Heart left ventricle (tissue), 13 donors: ENCODE measurements at regions not wholly inside any gene's neighbourhood (a gene's known extent, or its start where the extent isn't known, plus 50 kb on each side); places are given as distances from the start of the nearest gene placed in this dataset.

Experiments used
- CTCF ChIP-seq, 12 donors: fragments of 200-600 bp; sonication (generic) in 4 of 12; IDR thresholded peaks; one replicate each; pipeline versions ENCODE4 v1.5.0 to v1.8.0; 2018 to 2022; ENCODE audit warnings: antibody characterized with exemption in 12 of 12, mild to moderate bottlenecking in 5 of 12
- POLR2A ChIP-seq, 2 donors: fragments of 450-650 bp; IDR thresholded peaks; one replicate each; pipeline ENCODE4 v1.6.1; 2017; ENCODE audit warnings: antibody characterized with exemption in 2 of 2, mild to moderate bottlenecking in 2 of 2, moderate library complexity in 2 of 2
- donor health status: ischemic (EF 13 %, LVEDD 7.1; RV severe dilation, severe dysfunction).
- donor health status: DM: no; HTN: yes; CAD: no.
- donor health status: DM: no; HTN: no; CAD: no.
- donor health status: ischemic (EF 25% LVEDD 6.9; RV normal size, moderate dysfunction).
- donor health status: ischemic (EF 25% LVEDD 5.7; RV mildly dilated, moderate dysfunction).
- donor health status: ischemic (EF 35%, LVEDD 5.7; RV mildly dilated, moderate dysfunction).
- donor health status: nonischemic (EF 11% LVEDD 7.7; RV severe dilation, severe dysfunction).
- donor health status: DM: yes; HTN: yes; CAD: no.
- donor health status: PGD.
- donor health status: ischemic (EF 29% LVEDD 5.4; RV normal size, mild dysfunction).
- donor health status: nonischemic (EF 23%, LVEDD 6.1; RV moderate dilation, normal function).

DNA sequence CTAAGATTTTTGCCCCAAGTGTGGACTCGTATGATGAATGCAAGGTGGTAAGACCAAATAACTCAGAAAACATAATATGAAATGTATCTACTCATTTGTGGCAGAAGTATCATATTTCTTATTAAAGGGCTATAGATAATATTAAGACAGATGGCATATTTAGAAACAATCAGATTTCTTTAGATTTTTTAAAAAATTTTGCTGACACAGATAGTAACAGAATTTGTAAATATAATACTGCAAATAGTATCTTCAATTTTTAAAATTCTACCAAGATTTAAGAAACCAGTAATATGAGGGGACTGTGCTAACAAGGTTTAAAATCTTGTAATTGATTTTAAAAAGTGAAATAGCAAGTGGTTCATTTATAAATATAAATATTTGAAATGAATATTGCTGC lies 1064.1 kb downstream of the DIPK2A start:
- TF ChIP-seq CTCF (IDR thresholded peaks at IDR 0.05) = no peak
- TF ChIP-seq POLR2A (IDR thresholded peaks at IDR 0.05) = no peak
